HG03097 (cell line): ENCODE measurements at regions not wholly inside any gene's neighbourhood (a gene's known extent, or its start where the extent isn't known, plus 50 kb on each side); places are given as distances from the start of the nearest gene placed in this dataset.

Experiments used
- ATAC-seq: cut with Tn5 transposase; IDR thresholded peaks from one replicate; pipeline ENCODE4 v1.9.1; 2021; ENCODE audit not compliant: unreplicated experiment, low FRiP score

DNA sequence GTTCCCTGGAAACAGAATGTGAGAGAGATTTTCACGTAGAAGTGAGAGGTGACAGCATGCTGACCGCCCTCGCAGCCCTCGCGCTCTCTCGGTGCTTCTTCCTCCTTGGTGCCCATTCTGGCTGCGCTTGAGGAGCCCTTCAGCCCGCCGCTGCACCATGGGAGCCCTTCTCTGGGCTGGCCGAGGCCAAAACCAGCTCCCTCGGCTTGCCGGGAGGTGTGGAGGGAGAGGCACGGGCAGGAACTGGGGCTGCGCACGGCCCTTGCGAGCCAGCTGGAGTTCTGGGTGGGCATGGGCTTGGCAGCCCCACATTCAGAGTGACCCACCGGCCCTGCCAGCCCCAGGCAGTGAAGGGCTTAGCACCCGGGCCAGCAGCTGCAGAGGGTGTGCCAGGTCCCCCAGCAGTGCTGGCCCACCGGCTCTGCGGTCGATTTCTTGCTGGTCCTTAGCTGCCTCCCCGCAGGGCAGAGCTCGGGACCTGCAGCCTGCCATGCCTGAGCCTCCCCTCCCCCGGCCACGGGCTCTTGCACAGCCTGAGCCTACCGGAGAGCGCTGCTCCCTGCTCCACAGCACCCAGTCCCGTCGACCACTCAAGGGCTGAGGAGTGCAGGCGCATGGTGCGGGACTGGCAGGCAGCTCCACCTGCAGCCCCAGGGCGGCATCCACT is 888.7 kb upstream of the ZWINT start:
- ATAC-seq: no peak

DNA sequence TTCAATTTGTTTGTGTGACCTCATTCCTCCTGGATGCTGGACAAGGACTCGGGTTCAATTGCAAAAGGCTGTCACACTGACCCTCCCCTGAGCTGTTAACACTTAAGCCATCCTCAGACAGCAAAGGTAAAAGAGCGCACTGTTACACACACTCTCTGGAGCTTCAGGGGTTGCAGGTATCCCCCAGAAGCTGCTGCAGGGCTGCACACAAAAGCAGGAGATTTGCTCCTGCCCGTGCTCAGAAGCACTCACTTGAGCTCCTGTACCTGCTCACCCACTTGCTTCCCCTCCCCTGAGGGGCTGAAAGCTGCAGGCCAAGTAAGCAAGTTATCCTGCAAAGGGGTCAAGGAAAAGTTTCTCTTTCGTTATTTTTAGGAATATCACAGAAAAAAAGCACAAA is 886.2 kb upstream of the ZWINT start:
- no peak for ATAC-seq

DNA sequence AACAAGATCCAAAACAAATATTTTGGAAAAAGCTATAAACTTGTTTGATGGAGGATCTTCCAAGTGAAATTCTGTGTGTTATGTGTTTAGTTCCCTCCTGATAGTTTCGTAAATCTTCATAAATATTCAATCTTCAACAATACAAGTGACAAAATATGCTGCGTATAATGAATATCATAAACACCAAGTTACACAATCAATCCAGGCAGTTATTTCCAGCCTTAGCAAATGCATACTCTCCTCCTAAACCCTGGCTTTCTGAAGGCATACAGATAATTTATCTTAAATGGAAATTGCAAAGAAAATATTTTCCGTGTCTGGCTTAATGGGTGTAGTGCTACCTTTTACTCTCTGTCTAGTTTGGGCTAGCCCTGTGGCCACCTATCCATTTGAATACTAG is 864.9 kb upstream of the ZWINT start:
- ATAC-seq: no peak

GRCh38 chr10:57224811-57225210 is 863.8 kb upstream of the ZWINT start:
- ATAC-seq: no peak

- ATAC-seq: no peak
Measured at GRCh38 chr10:57222603-57223002, 861.5 kb upstream of the ZWINT start.

- ATAC-seq: no peak
Measured at GRCh38 chr10:57222129-57222528, 861.1 kb upstream of the ZWINT start.

DNA sequence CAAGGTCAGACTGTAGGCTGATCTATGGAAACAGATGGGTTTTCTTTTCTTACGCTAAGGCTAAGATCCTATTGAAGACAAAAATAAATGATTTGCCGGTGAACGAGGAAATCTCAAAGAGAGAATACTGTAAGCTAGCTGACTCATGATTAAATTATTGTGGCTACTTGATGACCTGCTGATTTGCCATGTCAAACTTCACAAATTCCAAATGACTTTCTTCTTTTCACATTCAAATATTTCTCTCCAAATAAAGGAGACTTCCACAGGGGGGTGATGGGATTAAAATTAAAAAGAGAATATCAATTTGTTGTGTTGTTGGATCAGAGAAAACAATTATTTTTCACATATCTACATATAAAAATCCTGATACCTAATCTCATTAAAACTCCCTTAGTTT is 860.6 kb upstream of the ZWINT start:
- ATAC-seq: no peak

- no peak for ATAC-seq
Measured at GRCh38 chr10:57218382-57218781, 857.3 kb upstream of the ZWINT start.

DNA sequence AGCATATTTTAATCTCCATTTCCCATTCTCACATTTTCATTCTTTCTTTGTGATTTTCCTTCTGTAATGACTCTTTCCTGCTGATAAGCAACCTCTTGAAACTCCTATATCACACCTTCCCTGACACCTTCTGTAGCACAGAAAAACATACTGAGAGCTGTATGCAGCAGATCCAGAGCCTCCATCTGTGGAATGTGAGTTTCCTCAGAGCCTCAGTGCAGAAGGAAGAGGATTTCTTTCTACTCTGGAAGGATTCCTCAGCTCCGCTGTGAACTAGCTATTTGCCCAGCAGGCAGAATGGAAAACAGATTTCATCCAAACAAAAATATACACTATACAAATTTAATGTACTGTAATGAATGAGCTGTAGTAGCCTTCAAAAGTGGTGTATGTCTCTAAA is 841.3 kb upstream of the ZWINT start:
- ATAC-seq: no peak

DNA sequence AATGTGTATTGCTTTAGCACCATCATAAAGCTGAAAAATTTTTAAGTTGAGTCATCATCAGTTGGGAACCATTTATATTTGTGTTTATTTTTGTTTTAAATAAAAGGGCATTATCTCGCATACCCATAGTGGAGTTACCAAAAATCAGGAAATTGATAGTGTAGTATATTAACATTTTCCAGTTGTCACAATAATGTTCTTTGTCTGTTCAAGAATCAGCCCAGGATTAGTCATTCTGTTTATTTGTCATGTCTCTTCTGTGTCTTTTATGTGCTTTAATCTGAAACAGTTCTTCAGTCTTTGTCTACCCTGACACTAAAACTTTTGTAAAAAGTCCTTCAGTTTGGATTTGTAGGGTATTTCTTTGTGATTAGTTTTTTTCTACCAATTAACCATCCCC is 827.8 kb upstream of the ZWINT start:
- ATAC-seq: no peak

GRCh38 chr10:57186201-57186600 is 825.1 kb upstream of the ZWINT start:
- no peak for ATAC-seq

GRCh38 chr10:57169597-57169996 is 808.5 kb upstream of the ZWINT start:
- ATAC-seq: no peak

DNA sequence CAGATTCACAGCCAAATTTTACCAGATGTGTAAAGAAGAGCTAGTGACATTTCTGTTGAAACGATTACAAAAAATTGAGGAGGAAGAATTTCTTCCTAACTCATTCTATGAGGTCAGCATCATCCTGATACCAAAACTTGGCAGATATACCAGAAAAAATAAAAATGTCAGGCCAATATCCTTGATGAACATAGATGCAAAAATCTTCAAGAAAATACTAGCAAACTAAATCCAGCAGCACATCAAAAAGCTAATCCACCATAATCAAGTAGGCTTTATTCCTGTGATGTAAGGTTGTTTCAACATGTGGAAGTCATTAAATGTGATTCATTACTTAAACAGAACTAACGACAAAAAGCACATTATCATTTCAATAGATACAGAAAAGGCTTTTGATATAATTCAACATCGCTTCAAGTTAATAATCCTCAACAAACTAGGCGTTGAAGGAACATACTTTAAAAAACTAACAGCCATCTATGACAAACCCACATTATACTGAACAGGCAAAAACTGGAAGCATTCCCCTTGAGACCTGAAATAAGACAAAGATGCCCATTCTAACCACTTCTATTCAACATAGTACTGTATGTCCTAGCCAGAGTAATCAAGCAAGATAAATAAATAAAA is 807.7 kb upstream of the ZWINT start:
- no peak for ATAC-seq

DNA sequence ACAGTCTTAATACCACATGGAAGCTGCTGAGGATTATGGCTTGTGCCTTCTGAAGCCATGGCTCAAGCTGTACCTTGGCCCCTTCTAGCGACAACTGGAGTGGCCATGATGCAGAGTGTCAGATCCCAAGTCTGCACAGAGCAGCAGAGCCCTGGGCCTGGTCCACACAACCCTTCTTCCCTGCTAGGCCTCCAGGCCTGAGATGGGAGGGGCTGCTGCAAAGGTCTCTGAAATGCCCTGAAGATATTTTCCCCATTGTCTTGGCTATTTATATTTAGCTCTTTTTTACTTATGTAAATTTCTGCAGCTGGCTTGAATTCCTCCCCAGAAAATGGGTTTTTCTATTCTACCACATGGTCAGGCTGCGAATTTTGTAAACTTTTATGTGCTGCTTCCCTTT is 804.6 kb upstream of the ZWINT start:
- no peak for ATAC-seq

GRCh38 chr10:57162231-57162630 is 801.2 kb upstream of the ZWINT start:
- no peak for ATAC-seq

GRCh38 chr10:57161157-57161556 is 800.1 kb upstream of the ZWINT start:
- no peak for ATAC-seq

- no peak for ATAC-seq
Measured at GRCh38 chr10:57145548-57145947, 784.5 kb upstream of the ZWINT start.

DNA sequence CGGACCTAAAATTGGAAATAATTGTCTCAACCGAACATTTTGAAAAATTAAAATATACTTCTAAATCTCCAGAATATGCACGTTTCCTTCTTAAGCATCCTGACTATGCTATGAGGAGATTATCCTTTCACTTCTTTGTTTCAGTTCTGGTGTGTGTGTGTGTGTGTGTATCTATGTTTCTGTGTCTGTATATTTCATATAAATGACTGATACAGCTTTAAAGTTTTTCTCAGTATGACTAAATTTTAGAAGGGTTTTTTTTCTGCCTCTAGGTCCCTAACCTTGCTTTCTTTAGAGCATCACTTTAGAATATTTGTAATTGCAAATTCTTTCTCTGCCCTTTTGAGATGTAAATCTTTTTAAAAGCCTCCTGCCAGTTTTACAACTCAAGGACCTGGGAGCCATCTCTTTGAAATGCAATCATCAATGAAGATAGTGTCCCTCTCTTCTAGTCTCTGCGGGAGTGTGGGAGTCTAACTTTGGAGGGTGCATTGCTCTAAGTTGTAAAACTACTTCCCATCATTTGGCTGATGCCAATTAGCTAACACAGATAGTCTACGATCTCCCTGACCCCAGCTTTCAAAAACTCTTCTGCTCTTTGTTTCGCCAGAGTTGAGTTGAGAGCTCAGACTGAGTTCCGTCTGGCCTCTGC is 782.0 kb upstream of the ZWINT start:
- no peak for ATAC-seq

DNA sequence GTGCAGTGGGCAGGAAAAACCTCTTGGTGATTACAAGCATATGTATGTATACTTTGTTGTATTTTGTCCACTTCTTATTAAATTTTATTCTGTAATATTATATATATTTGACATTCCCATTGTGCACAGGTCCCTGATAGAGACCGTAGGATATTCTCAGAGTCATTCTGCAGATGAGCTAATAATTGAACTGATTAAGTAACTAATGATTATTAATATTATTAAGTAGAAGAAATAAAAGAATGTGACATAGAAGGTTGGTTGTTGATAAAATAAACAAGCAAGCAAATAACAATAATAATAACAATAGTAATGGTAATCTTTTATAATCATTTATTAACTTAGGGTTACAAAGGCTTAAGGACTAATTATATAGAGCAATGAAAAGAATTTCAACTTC is 780.6 kb upstream of the ZWINT start:
- no peak for ATAC-seq

- ATAC-seq: no peak
Measured at GRCh38 chr10:57119684-57120083, 758.6 kb upstream of the ZWINT start.

GRCh38 chr10:57113545-57113944 is 752.5 kb upstream of the ZWINT start:
- ATAC-seq: no peak

- no peak for ATAC-seq
Measured at GRCh38 chr10:57102236-57102635, 741.2 kb upstream of the ZWINT start.
